ENCODE measurements at regions not wholly inside any gene's neighbourhood (a gene's known extent, or its start where the extent isn't known, plus 50 kb on each side); places are given as distances from the start of the nearest gene placed in this dataset.

- Mint-ChIP-seq H3K9me3 (ENCODE audit: unreplicated experiment) (peaks cover 2% of the 10 kb centered on the region), H3K4me3 (ENCODE audit: unreplicated experiment) (no peak overlapping the region), H3K27ac (ENCODE audit: unreplicated experiment) (no peak overlapping the region), H3K27me3 (ENCODE audit: low read depth, unreplicated experiment) (no peaks in the 10 kb centered on the region), H3K4me1 (ENCODE audit: low read depth, unreplicated experiment) (no peaks in the 10 kb centered on the region), H3K36me3 (ENCODE audit: low read depth, unreplicated experiment) (no peaks in the 10 kb centered on the region)
- H3K9ac ChIP-seq (ENCODE audit: low read length) = no peak overlapping the region
- no peaks in the 10 kb centered on the region for H3K79me2 ChIP-seq (ENCODE audit: insufficient read depth, low read length)
- H3K27me3 ChIP-seq (ENCODE audit: insufficient read depth, low read length) = no peaks in the 10 kb centered on the region
- TF ChIP-seq, protein P1, sequence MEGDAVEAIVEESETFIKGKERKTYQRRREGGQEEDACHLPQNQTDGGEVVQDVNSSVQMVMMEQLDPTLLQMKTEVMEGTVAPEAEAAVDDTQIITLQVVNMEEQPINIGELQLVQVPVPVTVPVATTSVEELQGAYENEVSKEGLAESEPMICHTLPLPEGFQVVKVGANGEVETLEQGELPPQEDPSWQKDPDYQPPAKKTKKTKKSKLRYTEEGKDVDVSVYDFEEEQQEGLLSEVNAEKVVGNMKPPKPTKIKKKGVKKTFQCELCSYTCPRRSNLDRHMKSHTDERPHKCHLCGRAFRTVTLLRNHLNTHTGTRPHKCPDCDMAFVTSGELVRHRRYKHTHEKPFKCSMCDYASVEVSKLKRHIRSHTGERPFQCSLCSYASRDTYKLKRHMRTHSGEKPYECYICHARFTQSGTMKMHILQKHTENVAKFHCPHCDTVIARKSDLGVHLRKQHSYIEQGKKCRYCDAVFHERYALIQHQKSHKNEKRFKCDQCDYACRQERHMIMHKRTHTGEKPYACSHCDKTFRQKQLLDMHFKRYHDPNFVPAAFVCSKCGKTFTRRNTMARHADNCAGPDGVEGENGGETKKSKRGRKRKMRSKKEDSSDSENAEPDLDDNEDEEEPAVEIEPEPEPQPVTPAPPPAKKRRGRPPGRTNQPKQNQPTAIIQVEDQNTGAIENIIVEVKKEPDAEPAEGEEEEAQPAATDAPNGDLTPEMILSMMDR (IDR thresholded peaks at IDR 0.05; ENCODE audit: insufficient read depth, low read depth, low read length) = no peak
- TF ChIP-seq EZH2 (IDR thresholded peaks at IDR 0.05; ENCODE audit: insufficient read depth, low read length) = no peak
- H2AFZ ChIP-seq (ENCODE audit: low read depth, low read length) = no peak overlapping the region
- DNase-seq (ENCODE audit: low read depth) (no peak), FAIRE-seq (no peak)
- H3K4me1 ChIP-seq (ENCODE audit: insufficient read depth, low read length) = no peaks in the 10 kb centered on the region
- H4K20me1 ChIP-seq (ENCODE audit: insufficient read depth, low read length) = no peaks in the 10 kb centered on the region
- H3K4me3 ChIP-seq (ENCODE audit: insufficient read depth, low read depth, low read length) = no peak overlapping the region
- H3K9me3 ChIP-seq (ENCODE audit: insufficient read depth, low read depth, low read length) = no peaks in the 10 kb centered on the region
- H3K27ac ChIP-seq (ENCODE audit: low read depth, low read length) = no peak overlapping the region
- no peak overlapping the region for H3K4me2 ChIP-seq (ENCODE audit: low read length)
- no peaks in the 10 kb centered on the region for H3K36me3 ChIP-seq (ENCODE audit: insufficient read depth, low read length)
Observed at GRCh38 chr4:124515591-124515990, 196.9 kb downstream of the ANKRD50 start.

DNA sequence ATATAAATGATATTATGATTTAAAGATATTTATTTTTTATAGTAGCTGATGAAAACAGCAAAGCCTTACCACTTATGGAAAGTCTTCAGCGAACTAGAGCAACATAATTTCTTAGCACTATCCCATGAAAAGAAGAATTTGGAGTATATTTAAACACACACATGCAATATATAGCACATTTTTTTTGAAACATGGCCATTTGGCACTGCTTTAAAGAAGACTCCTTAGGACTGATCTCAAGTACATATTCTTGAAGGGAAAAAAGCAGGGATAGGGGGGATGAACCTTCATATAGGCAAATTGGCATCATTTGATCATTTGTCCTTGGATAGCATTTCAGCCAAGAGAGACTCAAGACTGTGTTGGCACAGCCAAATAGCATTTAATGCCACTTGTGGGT, 193.3 kb downstream of the ANKRD50 start:
- H3K4me2 ChIP-seq (ENCODE audit: low read length) = no peak overlapping the region
- Mint-ChIP-seq H3K36me3 (ENCODE audit: low read depth, unreplicated experiment) (no peaks in the 10 kb centered on the region), H3K4me3 (ENCODE audit: unreplicated experiment) (no peak overlapping the region), H3K27ac (ENCODE audit: unreplicated experiment) (no peak overlapping the region), H3K9me3 (ENCODE audit: unreplicated experiment) (peaks cover 2% of the 10 kb centered on the region), H3K27me3 (ENCODE audit: low read depth, unreplicated experiment) (no peaks in the 10 kb centered on the region), H3K4me1 (ENCODE audit: low read depth, unreplicated experiment) (no peaks in the 10 kb centered on the region)
- TF ChIP-seq EZH2 (IDR thresholded peaks at IDR 0.05; ENCODE audit: insufficient read depth, low read length) = no peak
- TF ChIP-seq, protein P1 (IDR thresholded peaks at IDR 0.05; ENCODE audit: insufficient read depth, low read depth, low read length) = no peak
- no peaks in the 10 kb centered on the region for H3K9me3 ChIP-seq (ENCODE audit: insufficient read depth, low read depth, low read length)
- H3K27me3 ChIP-seq (ENCODE audit: insufficient read depth, low read length) = no peaks in the 10 kb centered on the region
- DNase-seq (ENCODE audit: low read depth) = no peak
- no peak for FAIRE-seq
- H3K36me3 ChIP-seq (ENCODE audit: insufficient read depth, low read length) = no peaks in the 10 kb centered on the region
- H3K27ac ChIP-seq (ENCODE audit: low read depth, low read length) = no peak overlapping the region
- no peak overlapping the region for H2AFZ ChIP-seq (ENCODE audit: low read depth, low read length)
- no peak overlapping the region for H3K9ac ChIP-seq (ENCODE audit: low read length)
- no peaks in the 10 kb centered on the region for H4K20me1 ChIP-seq (ENCODE audit: insufficient read depth, low read length)
- H3K4me1 ChIP-seq (ENCODE audit: insufficient read depth, low read length) = no peaks in the 10 kb centered on the region
- H3K79me2 ChIP-seq (ENCODE audit: insufficient read depth, low read length) = no peaks in the 10 kb centered on the region
- H3K4me3 ChIP-seq (ENCODE audit: insufficient read depth, low read depth, low read length) = no peak overlapping the region

DNA sequence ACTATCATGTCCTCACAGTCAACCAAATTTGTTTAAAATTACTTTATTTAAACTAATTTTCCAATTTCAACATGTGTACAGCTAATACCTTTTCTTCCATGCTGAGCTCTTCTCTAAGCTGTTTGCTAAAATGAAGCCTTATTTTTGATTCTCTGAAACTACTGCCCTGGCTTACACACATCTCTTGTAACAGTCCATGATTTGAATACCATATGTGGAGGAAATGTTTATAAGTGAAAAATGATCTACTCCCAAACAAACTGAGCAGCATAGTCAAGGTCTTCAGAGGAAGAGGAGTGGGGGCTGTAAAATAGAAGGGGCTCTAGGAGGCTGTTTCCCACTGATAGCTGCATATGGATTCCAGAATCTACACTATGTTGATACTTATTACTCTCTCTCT, 188.7 kb downstream of the ANKRD50 start:
- Mint-ChIP-seq H3K9me3 (ENCODE audit: unreplicated experiment) (peaks cover 2% of the 10 kb centered on the region), H3K27ac (ENCODE audit: unreplicated experiment) (no peak overlapping the region), H3K4me1 (ENCODE audit: low read depth, unreplicated experiment) (no peaks in the 10 kb centered on the region), H3K4me3 (ENCODE audit: unreplicated experiment) (no peak overlapping the region), H3K27me3 (ENCODE audit: low read depth, unreplicated experiment) (no peaks in the 10 kb centered on the region), H3K36me3 (ENCODE audit: low read depth, unreplicated experiment) (no peaks in the 10 kb centered on the region)
- TF ChIP-seq EZH2 (IDR thresholded peaks at IDR 0.05; ENCODE audit: insufficient read depth, low read length) = no peak
- TF ChIP-seq, protein P1 (IDR thresholded peaks at IDR 0.05; ENCODE audit: insufficient read depth, low read depth, low read length) = no peak
- Histone ChIP-seq H3K4me1 (ENCODE audit: insufficient read depth, low read length) (no peaks in the 10 kb centered on the region), H3K27me3 (ENCODE audit: insufficient read depth, low read length) (no peaks in the 10 kb centered on the region), H3K79me2 (ENCODE audit: insufficient read depth, low read length) (no peaks in the 10 kb centered on the region), H3K9ac (ENCODE audit: low read length) (no peak overlapping the region), H2AFZ (ENCODE audit: low read depth, low read length) (no peak overlapping the region), H3K4me2 (ENCODE audit: low read length) (no peak overlapping the region), H4K20me1 (ENCODE audit: insufficient read depth, low read length) (no peaks in the 10 kb centered on the region), H3K36me3 (ENCODE audit: insufficient read depth, low read length) (no peaks in the 10 kb centered on the region), H3K9me3 (ENCODE audit: insufficient read depth, low read depth, low read length) (no peaks in the 10 kb centered on the region), H3K27ac (ENCODE audit: low read depth, low read length) (no peak overlapping the region), H3K4me3 (ENCODE audit: insufficient read depth, low read depth, low read length) (no peak overlapping the region)
- FAIRE-seq (no peak), DNase-seq (ENCODE audit: low read depth) (no peak)
